HEK293 (cell line): ENCODE measurements at regions not wholly inside any gene's neighbourhood (a gene's known extent, or its start where the extent isn't known, plus 50 kb on each side); places are given as distances from the start of the nearest gene placed in this dataset.

Experiments
- CTCF ChIP-seq: fragments of 450-650 bp; formaldehyde crosslinking; IDR thresholded peaks from 2 replicates; pipeline ENCODE4 v1.5.1; 2016; ENCODE audit warnings: missing biosample characterization, missing genetic modification characterization
- OVOL3 ChIP-seq: fragments of 450-650 bp; formaldehyde crosslinking; IDR thresholded peaks from 2 replicates; pipeline ENCODE4 v1.5.1; 2016; ENCODE audit warnings: missing biosample characterization, missing genetic modification characterization
- ZEB2 ChIP-seq: fragments of 450-650 bp; formaldehyde crosslinking; IDR thresholded peaks from 2 replicates; pipeline ENCODE4 v1.5.1; 2016; ENCODE audit warnings: missing biosample characterization, missing genetic modification characterization
- ZNF350 ChIP-seq: fragments of 450-650 bp; formaldehyde crosslinking; IDR thresholded peaks from 2 replicates; pipeline ENCODE4 v1.5.0; 2017; ENCODE audit warnings: missing biosample characterization, mild to moderate bottlenecking, missing genetic modification characterization
- ZNF513 ChIP-seq: fragments of 450-650 bp; IDR thresholded peaks from 2 replicates; pipeline ENCODE4 v1.5.1; 2018; ENCODE audit warnings: missing biosample characterization, missing genetic modification characterization
- ZNF629 ChIP-seq: fragments of 450-650 bp; formaldehyde crosslinking; IDR thresholded peaks from 2 replicates; pipeline ENCODE4 v1.5.1; 2017; ENCODE audit warnings: missing biosample characterization, missing genetic modification characterization
- ZNF692 ChIP-seq: fragments of 450-650 bp; formaldehyde crosslinking; IDR thresholded peaks from 2 replicates; pipeline ENCODE4 v1.5.1; 2016; ENCODE audit warnings: missing biosample characterization, missing genetic modification characterization
- ZNF776 ChIP-seq: fragments of 450-650 bp; formaldehyde crosslinking; IDR thresholded peaks from 2 replicates; pipeline ENCODE4 v1.5.0; 2017; ENCODE audit warnings: missing biosample characterization, missing genetic modification characterization, borderline replicate concordance
- ZNF837 ChIP-seq: fragments of 450-650 bp; formaldehyde crosslinking; IDR thresholded peaks from 2 replicates; pipeline ENCODE4 v1.5.1; 2016; ENCODE audit warnings: missing biosample characterization, missing genetic modification characterization
- ZSCAN18 ChIP-seq: fragments of 450-650 bp; formaldehyde crosslinking; IDR thresholded peaks from 2 replicates; pipeline ENCODE4 v1.5.1; 2016; ENCODE audit warnings: missing biosample characterization, missing genetic modification characterization
- ZSCAN5A ChIP-seq: fragments of 450-650 bp; formaldehyde crosslinking; IDR thresholded peaks from 2 replicates; pipeline ENCODE4 v1.5.1; 2016; ENCODE audit warnings: missing biosample characterization, missing genetic modification characterization
- TF ChIP-seq, protein P1 (sequence below): fragments of 450-650 bp; formaldehyde crosslinking; IDR thresholded peaks from 2 replicates; pipeline ENCODE4 v1.5.1; 2016; ENCODE audit warnings: missing biosample characterization, missing genetic modification characterization
- TF ChIP-seq, protein P2 (sequence below): fragments of 450-650 bp; formaldehyde crosslinking; IDR thresholded peaks from 2 replicates; pipeline ENCODE4 v1.5.1; 2016; ENCODE audit warnings: missing biosample characterization, missing genetic modification characterization, borderline replicate concordance

GRCh38 chr14:53836551-53836950, 120.1 kb downstream of the BMP4 start:
- TF ChIP-seq ZNF629 (no peak), ZNF513 (tag by site-specific recombination) (no peak), ZSCAN18 (tag by site-specific recombination) (no peak), CTCF (tag by site-specific recombination) (no peak), ZEB2 (no peak), ZNF776 (tag by site-specific recombination) (no peak), ZSCAN5A (tag by site-specific recombination) (no peak), ZNF837 (tag by site-specific recombination) (no peak), ZNF692 (tag by site-specific recombination) (no peak), ZNF350 (tag by site-specific recombination) (no peak), OVOL3 (no peak)
- TF ChIP-seq, protein P1, sequence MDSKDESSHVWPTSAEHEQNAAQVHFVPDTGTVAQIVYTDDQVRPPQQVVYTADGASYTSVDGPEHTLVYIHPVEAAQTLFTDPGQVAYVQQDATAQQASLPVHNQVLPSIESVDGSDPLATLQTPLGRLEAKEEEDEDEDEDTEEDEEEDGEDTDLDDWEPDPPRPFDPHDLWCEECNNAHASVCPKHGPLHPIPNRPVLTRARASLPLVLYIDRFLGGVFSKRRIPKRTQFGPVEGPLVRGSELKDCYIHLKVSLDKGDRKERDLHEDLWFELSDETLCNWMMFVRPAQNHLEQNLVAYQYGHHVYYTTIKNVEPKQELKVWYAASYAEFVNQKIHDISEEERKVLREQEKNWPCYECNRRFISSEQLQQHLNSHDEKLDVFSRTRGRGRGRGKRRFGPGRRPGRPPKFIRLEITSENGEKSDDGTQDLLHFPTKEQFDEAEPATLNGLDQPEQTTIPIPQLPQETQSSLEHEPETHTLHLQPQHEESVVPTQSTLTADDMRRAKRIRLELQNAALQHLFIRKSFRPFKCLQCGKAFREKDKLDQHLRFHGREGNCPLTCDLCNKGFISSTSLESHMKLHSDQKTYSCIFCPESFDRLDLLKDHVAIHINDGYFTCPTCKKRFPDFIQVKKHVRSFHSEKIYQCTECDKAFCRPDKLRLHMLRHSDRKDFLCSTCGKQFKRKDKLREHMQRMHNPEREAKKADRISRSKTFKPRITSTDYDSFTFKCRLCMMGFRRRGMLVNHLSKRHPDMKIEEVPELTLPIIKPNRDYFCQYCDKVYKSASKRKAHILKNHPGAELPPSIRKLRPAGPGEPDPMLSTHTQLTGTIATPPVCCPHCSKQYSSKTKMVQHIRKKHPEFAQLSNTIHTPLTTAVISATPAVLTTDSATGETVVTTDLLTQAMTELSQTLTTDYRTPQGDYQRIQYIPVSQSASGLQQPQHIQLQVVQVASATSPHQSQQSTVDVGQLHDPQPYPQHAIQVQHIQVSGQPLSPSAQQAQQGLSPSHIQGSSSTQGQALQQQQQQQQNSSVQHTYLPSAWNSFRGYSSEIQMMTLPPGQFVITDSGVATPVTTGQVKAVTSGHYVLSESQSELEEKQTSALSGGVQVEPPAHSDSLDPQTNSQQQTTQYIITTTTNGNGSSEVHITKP (tag by site-specific recombination) = no peak
- TF ChIP-seq, protein P2, sequence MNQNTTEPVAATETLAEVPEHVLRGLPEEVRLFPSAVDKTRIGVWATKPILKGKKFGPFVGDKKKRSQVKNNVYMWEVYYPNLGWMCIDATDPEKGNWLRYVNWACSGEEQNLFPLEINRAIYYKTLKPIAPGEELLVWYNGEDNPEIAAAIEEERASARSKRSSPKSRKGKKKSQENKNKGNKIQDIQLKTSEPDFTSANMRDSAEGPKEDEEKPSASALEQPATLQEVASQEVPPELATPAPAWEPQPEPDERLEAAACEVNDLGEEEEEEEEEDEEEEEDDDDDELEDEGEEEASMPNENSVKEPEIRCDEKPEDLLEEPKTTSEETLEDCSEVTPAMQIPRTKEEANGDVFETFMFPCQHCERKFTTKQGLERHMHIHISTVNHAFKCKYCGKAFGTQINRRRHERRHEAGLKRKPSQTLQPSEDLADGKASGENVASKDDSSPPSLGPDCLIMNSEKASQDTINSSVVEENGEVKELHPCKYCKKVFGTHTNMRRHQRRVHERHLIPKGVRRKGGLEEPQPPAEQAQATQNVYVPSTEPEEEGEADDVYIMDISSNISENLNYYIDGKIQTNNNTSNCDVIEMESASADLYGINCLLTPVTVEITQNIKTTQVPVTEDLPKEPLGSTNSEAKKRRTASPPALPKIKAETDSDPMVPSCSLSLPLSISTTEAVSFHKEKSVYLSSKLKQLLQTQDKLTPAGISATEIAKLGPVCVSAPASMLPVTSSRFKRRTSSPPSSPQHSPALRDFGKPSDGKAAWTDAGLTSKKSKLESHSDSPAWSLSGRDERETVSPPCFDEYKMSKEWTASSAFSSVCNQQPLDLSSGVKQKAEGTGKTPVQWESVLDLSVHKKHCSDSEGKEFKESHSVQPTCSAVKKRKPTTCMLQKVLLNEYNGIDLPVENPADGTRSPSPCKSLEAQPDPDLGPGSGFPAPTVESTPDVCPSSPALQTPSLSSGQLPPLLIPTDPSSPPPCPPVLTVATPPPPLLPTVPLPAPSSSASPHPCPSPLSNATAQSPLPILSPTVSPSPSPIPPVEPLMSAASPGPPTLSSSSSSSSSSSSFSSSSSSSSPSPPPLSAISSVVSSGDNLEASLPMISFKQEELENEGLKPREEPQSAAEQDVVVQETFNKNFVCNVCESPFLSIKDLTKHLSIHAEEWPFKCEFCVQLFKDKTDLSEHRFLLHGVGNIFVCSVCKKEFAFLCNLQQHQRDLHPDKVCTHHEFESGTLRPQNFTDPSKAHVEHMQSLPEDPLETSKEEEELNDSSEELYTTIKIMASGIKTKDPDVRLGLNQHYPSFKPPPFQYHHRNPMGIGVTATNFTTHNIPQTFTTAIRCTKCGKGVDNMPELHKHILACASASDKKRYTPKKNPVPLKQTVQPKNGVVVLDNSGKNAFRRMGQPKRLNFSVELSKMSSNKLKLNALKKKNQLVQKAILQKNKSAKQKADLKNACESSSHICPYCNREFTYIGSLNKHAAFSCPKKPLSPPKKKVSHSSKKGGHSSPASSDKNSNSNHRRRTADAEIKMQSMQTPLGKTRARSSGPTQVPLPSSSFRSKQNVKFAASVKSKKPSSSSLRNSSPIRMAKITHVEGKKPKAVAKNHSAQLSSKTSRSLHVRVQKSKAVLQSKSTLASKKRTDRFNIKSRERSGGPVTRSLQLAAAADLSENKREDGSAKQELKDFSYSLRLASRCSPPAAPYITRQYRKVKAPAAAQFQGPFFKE (tag by site-specific recombination) = no peak
